Muscle layer of colon (tissue), 2 donors: ENCODE measurements at regions not wholly inside any gene's neighbourhood (a gene's known extent, or its start where the extent isn't known, plus 50 kb on each side); places are given as distances from the start of the nearest gene placed in this dataset.

Experiments
- H3K27ac ChIP-seq: one replicate; pipeline ENCODE4 v1.7.0; 2013; ENCODE audit warnings: low read depth, mild to moderate bottlenecking, low read length, moderate library complexity
- H3K27me3 ChIP-seq, 2 donors: one replicate each; pipeline ENCODE4 v1.7.0; 2013; ENCODE audit warnings: low read length in 2 of 2, mild to moderate bottlenecking in 2 of 2; ENCODE audit not compliant: insufficient read depth in 2 of 2, control insufficient read depth in 1 of 2
- H3K36me3 ChIP-seq: one replicate; pipeline ENCODE4 v1.7.0; 2013; ENCODE audit warnings: mild to moderate bottlenecking, low read length; ENCODE audit not compliant: insufficient read depth
- H3K4me1 ChIP-seq: one replicate; pipeline ENCODE4 v1.7.0; 2013; ENCODE audit warnings: mild to moderate bottlenecking, low read length; ENCODE audit not compliant: insufficient read depth
- H3K4me3 ChIP-seq, 2 donors: one replicate each; pipeline ENCODE4 v1.7.0; 2013; ENCODE audit warnings: low read length in 2 of 2, low read depth in 1 of 2, mild to moderate bottlenecking in 1 of 2, moderate library complexity in 1 of 2
- H3K9ac ChIP-seq: one replicate; pipeline ENCODE4 v1.7.0; 2013; ENCODE audit warnings: low read length
- H3K9me3 ChIP-seq: one replicate; pipeline ENCODE4 v1.7.0; 2013; ENCODE audit warnings: mild to moderate bottlenecking, low read length
- donor health status: abdominal sarcoma.
- donor health status: Adenocarcinoma of cecum.

- H3K9ac ChIP-seq: no peak overlapping the region
- H3K4me1 ChIP-seq: no peaks in the 10 kb centered on the region
- H3K27ac ChIP-seq: no peak overlapping the region
- no peaks in the 10 kb centered on the region for H3K36me3 ChIP-seq
- H3K9me3 ChIP-seq: no peaks in the 10 kb centered on the region
- H3K27me3 ChIP-seq: no peaks in the 10 kb centered on the region
- H3K4me3 ChIP-seq: no peak overlapping the region
Observed at GRCh38 chr5:27619982-27620381, 581.6 kb upstream of the CDH9 start.

GRCh38 chr5:27612161-27612560 is 573.8 kb upstream of the CDH9 start:
- Histone ChIP-seq H3K27ac (no peak overlapping the region), H3K4me3 (no peak overlapping the region)

GRCh38 chr5:27608992-27609391 is 570.6 kb upstream of the CDH9 start:
- no peak overlapping the region for H3K4me3 ChIP-seq
- H3K4me1 ChIP-seq: no peaks in the 10 kb centered on the region
- no peaks in the 10 kb centered on the region for H3K27me3 ChIP-seq
- no peaks in the 10 kb centered on the region for H3K36me3 ChIP-seq
- no peak overlapping the region for H3K9ac ChIP-seq
- no peak overlapping the region for H3K27ac ChIP-seq
- no peaks in the 10 kb centered on the region for H3K9me3 ChIP-seq

More at GRCh38 chr5:27612161-27612560, 573.8 kb upstream of the CDH9 start:
- Histone ChIP-seq H3K9ac (no peak overlapping the region), H3K9me3 (no peaks in the 10 kb centered on the region), H3K27me3 (no peaks in the 10 kb centered on the region), H3K36me3 (no peaks in the 10 kb centered on the region), H3K4me1 (no peaks in the 10 kb centered on the region)

- Histone ChIP-seq H3K27me3 (no peaks in the 10 kb centered on the region), H3K4me3 (no peak overlapping the region), H3K36me3 (no peaks in the 10 kb centered on the region), H3K9me3 (no peaks in the 10 kb centered on the region), H3K4me1 (no peaks in the 10 kb centered on the region), H3K27ac (no peak overlapping the region), H3K9ac (no peak overlapping the region)
Observed at GRCh38 chr5:27598576-27598975, 560.2 kb upstream of the CDH9 start.

DNA sequence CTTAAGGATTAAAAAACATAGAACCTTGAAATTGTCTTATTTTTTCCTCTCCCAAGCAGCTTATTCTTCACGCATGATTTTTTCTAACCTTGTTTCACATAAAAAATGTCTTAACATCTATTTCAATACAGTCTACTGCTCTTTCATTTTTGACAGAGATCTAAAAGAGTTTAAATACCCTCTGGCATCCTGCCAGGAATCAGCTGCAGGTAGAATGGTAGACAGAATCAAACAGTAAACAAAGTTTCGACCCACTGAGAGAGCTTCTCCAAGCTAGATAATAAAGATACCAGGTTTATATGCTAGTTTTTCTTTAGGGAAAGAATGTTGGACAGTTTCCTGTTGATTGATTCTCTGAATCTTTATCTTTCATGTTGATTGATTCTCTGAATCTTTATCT is 555.8 kb upstream of the CDH9 start:
- Histone ChIP-seq H3K4me1 (no peaks in the 10 kb centered on the region), H3K4me3 (no peak overlapping the region), H3K9me3 (no peaks in the 10 kb centered on the region), H3K9ac (no peak overlapping the region), H3K36me3 (no peaks in the 10 kb centered on the region), H3K27me3 (no peaks in the 10 kb centered on the region), H3K27ac (no peak overlapping the region)

GRCh38 chr5:27592231-27592630 is 553.8 kb upstream of the CDH9 start:
- Histone ChIP-seq H3K36me3 (no peaks in the 10 kb centered on the region), H3K4me1 (no peaks in the 10 kb centered on the region), H3K9me3 (no peaks in the 10 kb centered on the region), H3K27me3 (no peaks in the 10 kb centered on the region), H3K4me3 (no peak overlapping the region), H3K9ac (no peak overlapping the region), H3K27ac (no peak overlapping the region)

DNA sequence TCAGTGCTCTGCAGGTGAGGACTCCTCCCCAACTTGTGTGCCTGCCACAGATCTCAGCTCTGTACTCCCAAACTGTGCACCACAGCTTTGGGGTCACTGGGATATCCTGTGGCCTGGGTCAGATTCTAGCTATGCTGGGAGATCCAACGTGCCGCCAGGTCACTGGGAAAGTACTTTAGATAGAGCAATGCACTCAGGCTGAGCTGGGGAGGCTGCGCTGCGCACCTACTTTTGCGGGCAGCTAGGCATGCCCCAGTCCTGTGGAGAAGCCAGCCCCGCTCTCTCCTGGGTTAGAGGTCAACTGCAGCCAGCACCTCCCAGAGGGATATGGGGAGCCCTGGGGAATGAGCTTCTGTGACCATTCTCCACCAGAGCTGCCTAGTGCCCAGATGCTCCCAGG is 552.1 kb upstream of the CDH9 start:
- Histone ChIP-seq H3K27me3 (no peaks in the 10 kb centered on the region), H3K9ac (no peak overlapping the region), H3K4me1 (no peaks in the 10 kb centered on the region), H3K27ac (no peak overlapping the region), H3K9me3 (no peaks in the 10 kb centered on the region), H3K36me3 (no peaks in the 10 kb centered on the region), H3K4me3 (no peak overlapping the region)

DNA sequence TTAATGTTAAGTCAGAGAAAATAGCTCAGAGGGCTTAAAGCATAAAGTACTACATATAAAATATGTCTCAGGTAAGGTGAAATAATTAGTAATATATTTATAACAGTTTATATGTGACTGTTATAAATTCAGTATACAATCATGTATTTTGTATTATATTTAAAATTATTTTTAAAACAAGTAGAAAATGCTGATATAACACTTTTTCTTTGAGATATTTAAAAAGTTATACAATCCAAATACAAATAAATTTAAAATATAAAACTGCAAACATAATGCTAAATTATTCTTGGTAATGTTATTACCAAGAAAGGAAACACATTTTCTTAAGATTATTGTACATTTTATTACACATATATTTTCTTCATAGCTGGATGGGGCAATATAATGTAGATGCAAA is 539.9 kb upstream of the CDH9 start:
- no peaks in the 10 kb centered on the region for H3K4me1 ChIP-seq
- no peaks in the 10 kb centered on the region for H3K27me3 ChIP-seq
- H3K36me3 ChIP-seq: no peaks in the 10 kb centered on the region

GRCh38 chr5:27571681-27572080 is 533.3 kb upstream of the CDH9 start:
- no peaks in the 10 kb centered on the region for H3K36me3 ChIP-seq
- H3K9me3 ChIP-seq: no peaks in the 10 kb centered on the region
- no peak overlapping the region for H3K9ac ChIP-seq
- H3K4me1 ChIP-seq: no peaks in the 10 kb centered on the region
- no peak overlapping the region for H3K4me3 ChIP-seq
- no peak overlapping the region for H3K27ac ChIP-seq
- no peaks in the 10 kb centered on the region for H3K27me3 ChIP-seq

More for the DNA sequence above, 539.9 kb upstream of the CDH9 start:
- H3K9me3 ChIP-seq: no peaks in the 10 kb centered on the region
- no peak overlapping the region for H3K4me3 ChIP-seq
- no peak overlapping the region for H3K27ac ChIP-seq
- H3K9ac ChIP-seq: no peak overlapping the region

DNA sequence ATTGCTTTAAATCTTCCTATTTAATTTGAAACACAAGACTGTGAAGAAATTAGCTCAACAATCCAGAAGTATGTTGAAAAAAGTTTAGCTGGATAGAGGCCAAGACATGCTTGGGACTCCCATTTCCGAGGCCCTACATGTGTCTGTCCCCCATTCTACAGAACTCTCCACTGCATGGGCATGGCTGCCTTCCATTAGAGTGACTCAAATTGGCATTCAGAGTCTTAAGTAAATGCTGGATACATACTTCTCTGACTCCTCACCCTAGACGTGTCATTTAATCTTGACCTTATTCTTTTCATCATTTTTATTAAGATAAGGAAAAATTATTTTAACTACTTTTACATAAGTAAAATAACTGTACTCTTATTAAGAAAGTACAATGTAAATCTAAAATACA is 530.4 kb upstream of the CDH9 start:
- Histone ChIP-seq H3K9me3 (no peaks in the 10 kb centered on the region), H3K36me3 (no peaks in the 10 kb centered on the region), H3K9ac (no peak overlapping the region), H3K27ac (no peak overlapping the region), H3K27me3 (no peaks in the 10 kb centered on the region), H3K4me3 (no peak overlapping the region), H3K4me1 (no peaks in the 10 kb centered on the region)

GRCh38 chr5:27561408-27561807 is 523.0 kb upstream of the CDH9 start:
- Histone ChIP-seq H3K9ac (no peak overlapping the region), H3K4me1 (no peaks in the 10 kb centered on the region), H3K4me3 (no peak overlapping the region), H3K27me3 (no peaks in the 10 kb centered on the region), H3K27ac (no peak overlapping the region), H3K36me3 (no peaks in the 10 kb centered on the region), H3K9me3 (no peaks in the 10 kb centered on the region)

GRCh38 chr5:27548484-27548883 is 510.1 kb upstream of the CDH9 start:
- Histone ChIP-seq H3K4me1 (no peaks in the 10 kb centered on the region), H3K36me3 (no peaks in the 10 kb centered on the region), H3K4me3 (no peak overlapping the region), H3K27me3 (no peaks in the 10 kb centered on the region), H3K9ac (no peak overlapping the region), H3K9me3 (no peaks in the 10 kb centered on the region), H3K27ac (no peak overlapping the region)
